OCI-LY1 (cell line): ENCODE measurements at regions not wholly inside any gene's neighbourhood (a gene's known extent, or its start where the extent isn't known, plus 50 kb on each side); places are given as distances from the start of the nearest gene placed in this dataset.

Source experiments
- EZH2 ChIP-seq: fragments of 200-600 bp; sonication (generic), shearing (Covaris generic); IDR thresholded peaks from 2 replicates; pipeline ENCODE4 v1.8.0; 2017; ENCODE audit warnings: borderline replicate concordance, mixed run types, mild to moderate bottlenecking, antibody characterized with exemption, low read length, moderate library complexity, mixed read lengths
- TF ChIP-seq, protein P1 (sequence below): fragments of 200-600 bp; sonication (generic), shearing (Covaris generic); IDR thresholded peaks from 2 replicates; pipeline ENCODE4 v1.5.1; 2017; ENCODE audit warnings: mild to moderate bottlenecking, antibody characterized with exemption, low read length, moderate library complexity, mixed read lengths

DNA sequence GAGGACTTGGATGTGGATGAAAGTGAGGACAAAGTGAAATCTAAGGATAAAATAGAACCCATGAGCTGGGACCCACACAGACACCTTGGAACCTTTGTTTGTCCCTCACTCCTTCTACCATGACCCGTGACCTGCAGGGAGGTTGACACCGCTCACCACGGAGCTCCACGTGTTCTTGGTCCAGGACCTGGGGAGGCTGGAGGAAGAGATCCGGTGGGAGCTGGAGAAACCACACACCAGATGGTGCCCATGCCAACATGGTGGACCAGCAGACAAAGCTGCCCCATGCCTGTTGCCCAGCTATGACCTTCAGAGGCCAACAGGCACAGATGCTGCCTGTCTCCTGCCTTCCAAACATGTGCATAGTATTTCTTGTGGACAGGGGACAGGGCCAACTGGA is 721.9 kb downstream of the PTPRU start:
- no peak for TF ChIP-seq EZH2
- TF ChIP-seq, protein P1, sequence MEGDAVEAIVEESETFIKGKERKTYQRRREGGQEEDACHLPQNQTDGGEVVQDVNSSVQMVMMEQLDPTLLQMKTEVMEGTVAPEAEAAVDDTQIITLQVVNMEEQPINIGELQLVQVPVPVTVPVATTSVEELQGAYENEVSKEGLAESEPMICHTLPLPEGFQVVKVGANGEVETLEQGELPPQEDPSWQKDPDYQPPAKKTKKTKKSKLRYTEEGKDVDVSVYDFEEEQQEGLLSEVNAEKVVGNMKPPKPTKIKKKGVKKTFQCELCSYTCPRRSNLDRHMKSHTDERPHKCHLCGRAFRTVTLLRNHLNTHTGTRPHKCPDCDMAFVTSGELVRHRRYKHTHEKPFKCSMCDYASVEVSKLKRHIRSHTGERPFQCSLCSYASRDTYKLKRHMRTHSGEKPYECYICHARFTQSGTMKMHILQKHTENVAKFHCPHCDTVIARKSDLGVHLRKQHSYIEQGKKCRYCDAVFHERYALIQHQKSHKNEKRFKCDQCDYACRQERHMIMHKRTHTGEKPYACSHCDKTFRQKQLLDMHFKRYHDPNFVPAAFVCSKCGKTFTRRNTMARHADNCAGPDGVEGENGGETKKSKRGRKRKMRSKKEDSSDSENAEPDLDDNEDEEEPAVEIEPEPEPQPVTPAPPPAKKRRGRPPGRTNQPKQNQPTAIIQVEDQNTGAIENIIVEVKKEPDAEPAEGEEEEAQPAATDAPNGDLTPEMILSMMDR = no peak
